ENCODE measurements at regions not wholly inside any gene's neighbourhood (a gene's known extent, or its start where the extent isn't known, plus 50 kb on each side); places are given as distances from the start of the nearest gene placed in this dataset.

DNA sequence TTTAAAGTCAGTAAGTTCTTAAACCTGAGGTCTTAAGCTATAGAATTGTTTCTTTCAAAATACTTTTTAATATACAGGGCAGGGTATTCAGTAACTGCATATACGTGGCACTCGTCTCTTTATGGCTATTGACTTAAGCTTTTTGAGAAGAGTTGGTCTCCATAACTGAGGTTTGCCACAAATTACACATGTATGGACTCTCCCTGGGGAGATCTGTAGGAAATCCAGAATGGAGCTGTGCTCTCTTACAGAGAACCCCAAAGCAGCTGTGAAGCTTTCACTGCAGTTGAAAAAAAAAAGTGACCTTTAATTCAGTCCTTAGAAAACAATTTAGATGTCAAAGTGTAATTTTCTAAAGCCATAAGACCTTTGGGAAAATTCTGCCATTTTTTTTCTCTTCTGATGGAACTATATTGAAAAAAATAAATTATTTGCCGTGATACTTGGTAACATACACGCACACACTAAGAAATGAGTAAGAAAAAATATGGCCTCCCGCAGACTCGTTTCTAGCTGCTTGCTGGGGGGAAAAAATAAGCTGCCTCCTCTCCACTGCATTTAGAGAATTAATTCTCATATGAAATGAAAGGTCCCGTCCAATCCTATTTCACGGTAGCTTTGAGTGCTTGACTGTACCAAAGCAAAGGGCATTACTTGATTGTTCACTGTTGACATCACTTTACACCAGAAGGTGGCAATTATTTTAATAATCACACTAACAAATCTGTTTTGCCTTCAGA is 159.4 kb upstream of the TENM3 start:
- Histone ChIP-seq H4K20me1 (ENCODE audit: insufficient read depth, low read length) (no peaks in the 10 kb centered on the region), H3K79me2 (ENCODE audit: insufficient read depth, low read length) (no peaks in the 10 kb centered on the region), H3K27me3 (ENCODE audit: insufficient read depth, low read length, poor library complexity) (no peaks in the 10 kb centered on the region), H3K36me3 (ENCODE audit: insufficient read depth, low read length) (no peaks in the 10 kb centered on the region), H2AFZ (ENCODE audit: low read depth, low read length) (no peak overlapping the region), H3K4me1 (ENCODE audit: insufficient read depth, low read length) (no peaks in the 10 kb centered on the region), H3K9ac (ENCODE audit: low read depth, low read length) (no peak overlapping the region), H3K4me2 (ENCODE audit: insufficient read depth, low read length) (no peak overlapping the region), H3K9me3 (ENCODE audit: insufficient read depth, low read length, severe bottlenecking) (peaks cover 5% of the 10 kb centered on the region), H3K4me3 (ENCODE audit: low read depth in 1 of 2, low read length in 2 of 2) (no peak overlapping the region), H3K27ac (ENCODE audit: low read length) (no peak overlapping the region)
- DNase-seq (no peak), ATAC-seq (ENCODE audit: insufficient read depth, low read depth) (no peak)
- TF ChIP-seq EZH2 (IDR thresholded peaks at IDR 0.05; ENCODE audit: borderline replicate concordance, low read depth, low read length, severe bottlenecking) = no peak
- TF ChIP-seq, protein P1, sequence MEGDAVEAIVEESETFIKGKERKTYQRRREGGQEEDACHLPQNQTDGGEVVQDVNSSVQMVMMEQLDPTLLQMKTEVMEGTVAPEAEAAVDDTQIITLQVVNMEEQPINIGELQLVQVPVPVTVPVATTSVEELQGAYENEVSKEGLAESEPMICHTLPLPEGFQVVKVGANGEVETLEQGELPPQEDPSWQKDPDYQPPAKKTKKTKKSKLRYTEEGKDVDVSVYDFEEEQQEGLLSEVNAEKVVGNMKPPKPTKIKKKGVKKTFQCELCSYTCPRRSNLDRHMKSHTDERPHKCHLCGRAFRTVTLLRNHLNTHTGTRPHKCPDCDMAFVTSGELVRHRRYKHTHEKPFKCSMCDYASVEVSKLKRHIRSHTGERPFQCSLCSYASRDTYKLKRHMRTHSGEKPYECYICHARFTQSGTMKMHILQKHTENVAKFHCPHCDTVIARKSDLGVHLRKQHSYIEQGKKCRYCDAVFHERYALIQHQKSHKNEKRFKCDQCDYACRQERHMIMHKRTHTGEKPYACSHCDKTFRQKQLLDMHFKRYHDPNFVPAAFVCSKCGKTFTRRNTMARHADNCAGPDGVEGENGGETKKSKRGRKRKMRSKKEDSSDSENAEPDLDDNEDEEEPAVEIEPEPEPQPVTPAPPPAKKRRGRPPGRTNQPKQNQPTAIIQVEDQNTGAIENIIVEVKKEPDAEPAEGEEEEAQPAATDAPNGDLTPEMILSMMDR (IDR thresholded peaks at IDR 0.05; ENCODE audit: borderline replicate concordance, extremely low read depth, low read length, poor library complexity, severe bottlenecking) = no peak

DNA sequence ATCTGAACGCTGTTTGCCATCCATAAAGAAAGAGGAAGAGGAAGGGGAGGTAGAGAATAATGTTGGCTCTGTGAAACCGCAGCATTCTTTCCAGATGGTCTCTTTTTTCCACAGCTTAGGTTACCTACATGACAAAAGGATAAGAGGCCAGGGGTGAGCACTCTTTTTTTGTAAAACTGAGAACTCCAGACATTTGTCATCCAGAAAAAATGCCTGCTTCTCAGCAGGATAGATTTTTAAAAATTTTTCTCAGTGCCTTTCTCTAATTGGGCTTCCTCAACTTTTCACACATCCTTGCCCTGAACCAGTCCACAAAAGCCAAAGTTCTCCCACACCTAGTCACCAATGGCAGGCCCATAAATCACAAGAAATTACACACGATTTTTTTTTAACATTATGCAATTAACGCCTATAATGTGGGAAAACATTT is 158.1 kb upstream of the TENM3 start:
- no peak overlapping the region for H3K27ac ChIP-seq (ENCODE audit: low read length)
- no peaks in the 10 kb centered on the region for H3K36me3 ChIP-seq (ENCODE audit: insufficient read depth, low read length)
- DNase-seq (no peak), ATAC-seq (ENCODE audit: insufficient read depth, low read depth) (no peak)
- no peaks in the 10 kb centered on the region for H3K27me3 ChIP-seq (ENCODE audit: insufficient read depth, low read length, poor library complexity)
- no peak overlapping the region for H2AFZ ChIP-seq (ENCODE audit: low read depth, low read length)
- no peaks in the 10 kb centered on the region for H3K9me3 ChIP-seq (ENCODE audit: insufficient read depth, low read length, severe bottlenecking)
- H3K4me3 ChIP-seq (ENCODE audit: low read depth in 1 of 2, low read length in 2 of 2) = no peak overlapping the region
- H3K4me2 ChIP-seq (ENCODE audit: insufficient read depth, low read length) = no peak overlapping the region
- H3K9ac ChIP-seq (ENCODE audit: low read depth, low read length) = no peak overlapping the region
- no peak for TF ChIP-seq EZH2 (IDR thresholded peaks at IDR 0.05; ENCODE audit: borderline replicate concordance, low read depth, low read length, severe bottlenecking)
- TF ChIP-seq, protein P1 (IDR thresholded peaks at IDR 0.05; ENCODE audit: borderline replicate concordance, extremely low read depth, low read length, poor library complexity, severe bottlenecking) = no peak
- H3K4me1 ChIP-seq (ENCODE audit: insufficient read depth, low read length) = no peaks in the 10 kb centered on the region
- H3K79me2 ChIP-seq (ENCODE audit: insufficient read depth, low read length) = no peaks in the 10 kb centered on the region
- H4K20me1 ChIP-seq (ENCODE audit: insufficient read depth, low read length) = no peaks in the 10 kb centered on the region

DNA sequence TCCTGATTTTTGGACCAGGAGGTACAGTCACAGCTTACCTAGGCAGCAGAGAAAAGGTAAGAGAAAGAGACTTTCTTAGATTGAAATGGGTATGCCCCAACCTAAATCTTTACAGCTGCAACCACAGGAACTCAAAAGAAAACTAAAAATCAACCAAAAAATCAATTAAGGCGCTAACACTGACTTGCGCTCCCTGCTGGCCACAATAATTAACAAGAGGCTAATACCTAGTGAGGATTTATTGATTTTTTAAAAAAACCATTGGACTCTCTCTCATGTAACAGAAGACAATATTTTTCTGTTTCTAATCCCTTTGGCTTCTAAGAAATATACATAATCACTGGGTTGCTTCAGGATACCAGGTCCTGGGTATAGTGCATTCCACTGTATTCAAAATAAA is 153.9 kb upstream of the TENM3 start:
- TF ChIP-seq EZH2 (IDR thresholded peaks at IDR 0.05; ENCODE audit: borderline replicate concordance, low read depth, low read length, severe bottlenecking) = no peak
- TF ChIP-seq, protein P1 (IDR thresholded peaks at IDR 0.05; ENCODE audit: borderline replicate concordance, extremely low read depth, low read length, poor library complexity, severe bottlenecking) = no peak
- no peak for DNase-seq
- H2AFZ ChIP-seq (ENCODE audit: low read depth, low read length) = no peak overlapping the region

More for the DNA sequence above, 153.9 kb upstream of the TENM3 start:
- Histone ChIP-seq H3K4me1 (ENCODE audit: insufficient read depth, low read length) (no peaks in the 10 kb centered on the region), H3K4me2 (ENCODE audit: insufficient read depth, low read length) (no peak overlapping the region), H3K4me3 (ENCODE audit: low read depth in 1 of 2, low read length in 2 of 2) (no peak overlapping the region), H3K79me2 (ENCODE audit: insufficient read depth, low read length) (no peaks in the 10 kb centered on the region), H3K27ac (ENCODE audit: low read length) (no peak overlapping the region), H3K9me3 (ENCODE audit: insufficient read depth, low read length, severe bottlenecking) (no peaks in the 10 kb centered on the region), H4K20me1 (ENCODE audit: insufficient read depth, low read length) (no peaks in the 10 kb centered on the region), H3K9ac (ENCODE audit: low read depth, low read length) (no peak overlapping the region), H3K27me3 (ENCODE audit: insufficient read depth, low read length, poor library complexity) (no peaks in the 10 kb centered on the region), H3K36me3 (ENCODE audit: insufficient read depth, low read length) (no peaks in the 10 kb centered on the region)
- ATAC-seq (ENCODE audit: insufficient read depth, low read depth) = no peak
